Omental fat pad (tissue), 3 donors: ENCODE measurements at regions not wholly inside any gene's neighbourhood (a gene's known extent, or its start where the extent isn't known, plus 50 kb on each side); places are given as distances from the start of the nearest gene placed in this dataset.

ENCODE experiments used
- ATAC-seq: fragments of 150-250 bp; one replicate; pipeline ENCODE4 v1.9.1; 2016; ENCODE audit warnings: mild to moderate bottlenecking, moderate library complexity; ENCODE audit not compliant: low FRiP score
- DNase-seq: peaks from one replicate; pipeline ENCODE4 v3.0.0-alpha.2; 2019; ENCODE audit warnings: low spot score
- TF ChIP-seq, protein P1 (sequence below), 3 donors: fragments of 450-650 bp; IDR thresholded peaks; one replicate each; pipeline ENCODE4 v1.5.1; 2016 to 2017; ENCODE audit warnings: antibody characterized with exemption in 3 of 3, mild to moderate bottlenecking in 3 of 3, moderate library complexity in 2 of 3

DNA sequence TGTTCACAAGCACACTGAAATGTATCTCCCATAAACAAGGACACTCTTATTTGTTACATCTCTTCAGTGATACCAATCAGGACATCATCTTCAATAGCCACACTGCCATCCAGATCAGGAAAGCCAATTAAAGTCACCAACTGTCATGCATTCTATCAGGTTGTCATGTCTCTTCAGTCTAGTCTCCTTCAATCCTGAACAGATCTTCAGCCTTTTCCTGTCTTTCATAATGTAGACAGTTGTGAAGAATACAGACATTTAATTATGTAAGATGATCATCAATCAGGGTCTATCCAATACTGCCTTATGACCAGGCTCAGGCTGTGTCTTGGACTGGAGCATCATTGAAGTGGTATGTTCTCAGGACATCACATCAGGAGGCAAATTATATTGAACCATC lies 419.8 kb upstream of the SMC2 start:
- ATAC-seq (no peak), DNase-seq (no peak)
- TF ChIP-seq, protein P1, sequence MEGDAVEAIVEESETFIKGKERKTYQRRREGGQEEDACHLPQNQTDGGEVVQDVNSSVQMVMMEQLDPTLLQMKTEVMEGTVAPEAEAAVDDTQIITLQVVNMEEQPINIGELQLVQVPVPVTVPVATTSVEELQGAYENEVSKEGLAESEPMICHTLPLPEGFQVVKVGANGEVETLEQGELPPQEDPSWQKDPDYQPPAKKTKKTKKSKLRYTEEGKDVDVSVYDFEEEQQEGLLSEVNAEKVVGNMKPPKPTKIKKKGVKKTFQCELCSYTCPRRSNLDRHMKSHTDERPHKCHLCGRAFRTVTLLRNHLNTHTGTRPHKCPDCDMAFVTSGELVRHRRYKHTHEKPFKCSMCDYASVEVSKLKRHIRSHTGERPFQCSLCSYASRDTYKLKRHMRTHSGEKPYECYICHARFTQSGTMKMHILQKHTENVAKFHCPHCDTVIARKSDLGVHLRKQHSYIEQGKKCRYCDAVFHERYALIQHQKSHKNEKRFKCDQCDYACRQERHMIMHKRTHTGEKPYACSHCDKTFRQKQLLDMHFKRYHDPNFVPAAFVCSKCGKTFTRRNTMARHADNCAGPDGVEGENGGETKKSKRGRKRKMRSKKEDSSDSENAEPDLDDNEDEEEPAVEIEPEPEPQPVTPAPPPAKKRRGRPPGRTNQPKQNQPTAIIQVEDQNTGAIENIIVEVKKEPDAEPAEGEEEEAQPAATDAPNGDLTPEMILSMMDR (IDR thresholded peaks at IDR 0.05) = no peak

DNA sequence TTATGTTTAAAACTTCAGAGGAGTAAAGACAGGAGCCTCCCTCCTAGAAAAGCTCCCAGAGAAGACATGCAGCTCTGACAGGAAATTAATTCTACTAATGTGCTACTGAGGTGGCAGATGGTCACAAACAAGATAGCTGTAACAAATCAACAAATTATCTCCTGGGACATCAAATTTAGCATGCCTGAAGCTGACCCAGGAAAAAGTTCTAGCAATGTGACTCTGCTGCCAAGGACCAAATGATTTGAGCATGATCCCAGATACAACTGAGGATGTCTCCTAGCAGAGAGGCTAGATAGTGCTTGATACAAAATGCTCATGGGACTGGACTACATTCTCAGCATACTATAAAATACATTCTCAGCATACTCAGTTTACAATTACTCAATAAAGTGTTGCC lies 413.5 kb upstream of the SMC2 start:
- DNase-seq = no peak
- TF ChIP-seq, protein P1 (IDR thresholded peaks at IDR 0.05) = no peak
- ATAC-seq = no peak

DNA sequence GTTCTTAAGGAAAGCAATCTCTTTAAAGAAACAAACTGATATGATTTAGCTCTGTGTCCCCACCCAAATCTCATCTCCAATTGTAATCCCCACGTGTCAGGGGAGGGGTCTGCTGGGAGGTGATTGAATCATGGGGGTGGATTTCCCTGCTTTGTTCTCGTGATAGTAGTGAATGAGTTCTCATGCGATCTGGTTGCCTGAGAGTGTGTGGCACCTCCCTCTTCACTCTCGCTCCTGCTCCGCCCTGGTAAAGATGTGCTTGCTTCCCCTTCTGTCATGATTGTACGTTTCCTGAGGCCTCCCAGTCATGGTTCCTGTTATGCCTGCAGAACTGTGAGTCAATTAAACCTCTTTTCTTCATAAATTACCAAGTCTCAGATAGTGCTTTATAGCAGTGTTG lies 412.7 kb upstream of the SMC2 start:
- no peak for ATAC-seq
- TF ChIP-seq, protein P1 (IDR thresholded peaks at IDR 0.05) = no peak
- DNase-seq = no peak

DNA sequence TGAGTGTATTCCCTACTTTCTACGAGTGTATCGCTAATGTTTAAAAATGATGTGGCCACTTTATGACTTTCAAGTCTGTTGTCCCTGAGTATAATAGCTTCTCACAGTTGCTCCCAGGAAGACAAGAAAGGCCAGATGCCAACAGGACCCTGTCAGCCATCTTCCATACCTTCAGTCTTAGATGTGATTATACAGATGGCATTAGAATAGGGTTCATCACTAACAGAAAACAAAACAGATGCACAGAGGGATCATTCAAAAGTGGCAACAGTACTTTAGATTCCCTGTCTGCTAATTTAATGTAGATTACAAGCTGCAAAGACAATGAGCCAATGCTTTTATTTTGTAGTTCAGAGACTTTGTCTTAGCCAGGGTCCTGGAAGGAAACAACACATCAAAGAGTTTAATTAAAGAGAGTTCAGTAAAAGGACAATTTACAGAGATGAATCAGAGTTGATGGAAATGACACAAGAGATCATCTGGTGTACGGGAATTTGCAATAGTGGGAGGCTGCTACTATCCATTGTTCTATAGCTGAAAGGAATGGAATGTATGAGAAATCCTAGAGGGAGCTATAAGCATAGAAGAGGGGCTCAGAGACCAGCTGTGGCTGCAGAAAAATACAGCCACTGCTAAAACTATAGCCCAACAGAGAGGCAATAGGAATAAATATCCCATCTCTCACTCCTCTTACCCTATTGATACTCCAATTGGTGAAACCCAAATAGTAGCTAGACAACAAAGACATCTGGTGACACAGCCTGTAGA lies 393.7 kb upstream of the SMC2 start:
- TF ChIP-seq, protein P1 (IDR thresholded peaks at IDR 0.05) = no peak
- DNase-seq = no peak
- ATAC-seq = no peak

DNA sequence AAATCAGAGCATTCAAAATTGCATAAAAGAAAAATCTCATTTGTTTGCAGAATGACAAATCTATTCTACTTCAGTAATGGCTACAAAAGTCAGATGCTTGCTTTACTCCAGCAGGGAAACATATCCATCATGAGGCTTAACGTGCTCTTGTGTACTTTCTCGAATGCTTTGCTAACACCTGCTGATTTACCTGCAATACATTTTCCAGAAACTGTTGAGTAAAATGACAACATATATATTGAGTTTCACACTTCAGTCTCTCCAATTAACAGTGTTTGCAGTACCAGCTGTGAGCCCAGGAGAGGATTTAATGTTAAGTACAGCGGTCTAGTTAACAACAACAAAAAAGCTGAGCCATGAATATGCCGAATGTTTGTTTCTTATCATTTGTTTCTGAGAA lies 391.5 kb upstream of the SMC2 start:
- TF ChIP-seq, protein P1 (IDR thresholded peaks at IDR 0.05) = no peak
- no peak for ATAC-seq
- DNase-seq = no peak

DNA sequence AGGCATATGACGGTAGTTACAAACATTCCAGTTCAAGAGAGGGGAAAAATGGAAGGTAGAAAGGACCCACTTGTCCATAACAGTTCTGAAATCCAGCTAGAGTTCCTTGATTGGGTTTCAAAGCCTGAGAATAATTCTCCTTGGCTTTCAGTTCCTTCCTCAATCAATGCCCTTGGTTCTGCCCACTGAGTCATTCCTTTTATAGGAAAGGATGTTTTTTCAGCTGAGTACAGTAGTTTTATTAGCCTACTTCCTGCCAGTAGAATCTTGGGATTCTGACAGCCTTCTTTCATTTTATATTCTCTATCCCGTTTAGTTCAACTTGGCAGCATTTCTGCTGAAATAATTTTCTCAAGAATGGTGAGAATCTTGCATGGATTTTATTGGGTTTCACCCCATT lies 386.9 kb upstream of the SMC2 start:
- DNase-seq = no peak
- ATAC-seq = no peak
- TF ChIP-seq, protein P1 (IDR thresholded peaks at IDR 0.05) = no peak

DNA sequence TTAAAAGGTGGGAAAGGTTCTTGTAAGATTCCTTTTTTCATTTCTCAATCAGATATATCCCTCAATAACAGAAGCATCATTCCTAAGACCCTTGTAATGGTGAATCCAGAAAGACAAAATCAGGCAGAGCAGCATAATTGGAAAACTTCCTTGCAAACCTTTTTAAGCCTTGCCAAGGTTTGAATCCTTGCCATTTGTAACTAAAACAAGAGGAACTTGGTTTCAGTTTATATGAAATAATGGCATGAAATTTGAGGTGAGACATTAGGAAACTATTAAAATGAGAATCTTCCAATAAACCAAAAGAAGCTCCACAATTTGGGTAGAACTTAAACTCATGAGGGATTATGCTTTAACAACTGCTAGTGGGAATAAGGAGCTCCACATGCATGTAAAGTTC lies 384.7 kb upstream of the SMC2 start:
- TF ChIP-seq, protein P1 (IDR thresholded peaks at IDR 0.05) = no peak

More for the DNA sequence above, 384.7 kb upstream of the SMC2 start:
- no peak for DNase-seq
- ATAC-seq = no peak
